AG08395 (cell line): ENCODE measurements at regions not wholly inside any gene's neighbourhood (a gene's known extent, or its start where the extent isn't known, plus 50 kb on each side); places are given as distances from the start of the nearest gene placed in this dataset.

Source experiments
- DNase-seq: peaks from one replicate; pipeline ENCODE4 v3.0.0; 2012; ENCODE audit warnings: mixed read lengths, low spot score

DNA sequence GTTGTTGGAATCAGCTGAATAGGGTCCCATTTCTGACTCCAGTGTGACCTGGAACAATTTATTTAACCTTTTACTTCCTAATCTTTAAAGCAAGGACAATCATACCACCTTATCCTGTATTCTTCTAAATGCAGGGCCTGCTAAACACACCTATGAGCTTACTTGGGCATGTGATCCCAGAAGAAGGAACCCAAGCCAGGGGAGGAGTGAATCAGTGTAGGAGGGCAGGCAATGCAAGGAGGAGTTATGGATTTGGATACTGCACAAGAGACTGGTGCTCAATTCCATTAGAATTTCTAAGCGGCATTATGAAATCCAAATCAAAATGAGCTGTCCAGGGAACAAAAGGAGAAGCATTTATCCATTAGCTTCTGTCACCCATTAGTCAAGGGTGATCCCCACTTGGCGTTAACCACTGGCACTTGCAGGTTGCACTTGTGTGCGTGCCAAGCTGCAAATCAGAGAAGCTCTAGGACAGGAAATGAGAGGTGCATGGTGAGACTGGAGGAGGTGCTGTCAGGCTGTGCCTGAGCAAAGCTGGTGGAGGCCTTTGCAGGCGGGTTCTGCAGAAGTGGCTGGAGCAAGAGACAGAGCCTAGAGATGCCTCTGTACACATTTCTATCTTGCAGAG is 297.2 kb upstream of the PLXNA2 start:
- DNase-seq, result no peak

- DNase-seq, result no peak
Observed at GRCh38 chr1:208542309-208542708, 298.1 kb upstream of the PLXNA2 start.

DNA sequence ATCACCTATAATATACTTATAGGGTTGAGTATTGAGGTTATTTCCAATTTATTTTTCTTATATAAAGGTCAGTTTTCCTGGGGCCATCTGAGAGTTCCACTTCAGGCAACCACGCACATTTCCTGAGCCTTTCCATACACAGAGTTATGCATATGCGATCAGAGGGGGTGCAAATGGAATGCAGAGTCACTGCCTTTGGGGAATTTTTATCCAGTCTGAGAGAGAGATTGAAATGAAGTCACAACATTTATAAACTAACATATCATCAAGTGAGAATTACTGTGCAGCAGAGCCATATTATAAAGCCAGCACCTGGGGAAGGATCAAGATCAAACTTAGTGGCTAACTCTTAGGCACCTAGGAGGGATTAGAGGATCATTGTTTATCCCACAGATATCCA is 299.9 kb upstream of the PLXNA2 start:
- DNase-seq, result no peak

GRCh38 chr1:208544794-208545193 is 300.6 kb upstream of the PLXNA2 start:
- DNase-seq, result no peak

- DNase-seq, result no peak
Observed at GRCh38 chr1:208551024-208551423, 306.8 kb upstream of the PLXNA2 start.

GRCh38 chr1:208551633-208552320 is 307.6 kb upstream of the PLXNA2 start:
- DNase-seq, result no peak

DNA sequence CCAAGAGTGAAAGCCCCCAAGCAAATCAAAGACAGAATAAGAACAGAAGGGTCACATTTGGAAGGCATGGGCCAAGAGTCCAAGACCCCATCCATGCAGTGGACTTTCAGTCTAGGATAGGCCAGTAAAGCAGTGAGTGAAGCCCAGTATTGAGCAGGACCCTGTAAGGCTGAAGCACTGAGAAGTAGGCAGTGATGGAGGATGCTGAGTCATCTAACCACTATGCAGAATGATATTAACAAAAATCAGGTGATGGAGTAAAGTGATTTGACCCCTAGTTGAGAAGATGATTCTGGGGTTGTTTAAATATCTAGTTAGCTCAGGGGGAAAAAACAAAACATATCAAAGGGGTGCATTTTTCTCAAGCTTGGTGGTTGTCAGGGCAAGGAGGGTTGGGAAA is 308.7 kb upstream of the PLXNA2 start:
- DNase-seq, result no peak

GRCh38 chr1:208556461-208556860 is 312.3 kb upstream of the PLXNA2 start:
- DNase-seq, result no peak

DNA sequence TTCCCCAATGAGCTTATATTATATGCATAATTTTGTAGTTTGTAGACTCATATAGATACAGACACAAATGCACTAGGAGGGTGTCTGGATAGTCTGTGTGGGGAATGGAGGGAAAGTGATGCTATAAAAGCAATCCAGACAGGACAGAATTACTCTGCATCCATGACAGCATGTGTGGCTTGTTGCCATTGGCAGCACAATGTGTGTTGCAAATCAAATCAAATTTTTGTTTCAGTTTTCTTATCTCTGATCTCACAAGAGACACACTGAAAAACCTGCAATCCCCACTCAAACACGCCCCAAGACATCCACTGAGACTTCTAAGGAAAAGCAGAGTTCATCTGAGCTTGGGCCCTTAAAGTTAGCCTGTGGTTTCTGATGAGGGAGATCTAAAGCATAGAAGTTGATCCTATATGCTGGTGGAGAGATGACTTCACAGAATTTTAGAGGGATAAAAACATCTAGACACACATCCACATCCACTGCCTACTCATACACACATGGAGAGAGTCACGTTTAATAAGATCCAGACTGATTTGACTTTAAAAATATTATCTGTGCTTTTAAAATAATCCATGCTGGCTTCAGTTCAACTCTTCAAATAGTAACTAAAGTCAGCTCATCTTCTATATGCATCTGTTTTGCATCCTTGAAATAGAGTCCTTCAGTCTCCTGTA is 313.0 kb upstream of the PLXNA2 start:
- no peak for DNase-seq

DNA sequence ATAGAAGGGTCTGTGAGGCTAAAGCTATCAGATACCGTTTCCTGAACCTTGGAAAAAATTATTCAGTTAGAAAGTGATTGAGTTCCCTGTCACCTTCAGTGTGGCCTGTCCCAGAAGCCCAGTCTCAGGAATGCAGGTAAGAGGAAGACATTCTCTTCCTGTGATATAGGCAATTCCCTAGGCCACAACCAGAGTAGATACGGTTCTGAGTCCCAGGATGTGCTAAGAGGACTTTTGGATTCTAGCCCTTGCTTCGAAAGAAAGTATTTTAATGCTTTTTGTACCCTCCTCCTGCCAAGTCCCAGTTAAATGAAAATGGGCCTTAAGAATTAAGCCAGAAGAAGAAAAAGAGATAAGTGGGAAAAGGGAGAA is 313.5 kb upstream of the PLXNA2 start:
- no peak for DNase-seq

DNA sequence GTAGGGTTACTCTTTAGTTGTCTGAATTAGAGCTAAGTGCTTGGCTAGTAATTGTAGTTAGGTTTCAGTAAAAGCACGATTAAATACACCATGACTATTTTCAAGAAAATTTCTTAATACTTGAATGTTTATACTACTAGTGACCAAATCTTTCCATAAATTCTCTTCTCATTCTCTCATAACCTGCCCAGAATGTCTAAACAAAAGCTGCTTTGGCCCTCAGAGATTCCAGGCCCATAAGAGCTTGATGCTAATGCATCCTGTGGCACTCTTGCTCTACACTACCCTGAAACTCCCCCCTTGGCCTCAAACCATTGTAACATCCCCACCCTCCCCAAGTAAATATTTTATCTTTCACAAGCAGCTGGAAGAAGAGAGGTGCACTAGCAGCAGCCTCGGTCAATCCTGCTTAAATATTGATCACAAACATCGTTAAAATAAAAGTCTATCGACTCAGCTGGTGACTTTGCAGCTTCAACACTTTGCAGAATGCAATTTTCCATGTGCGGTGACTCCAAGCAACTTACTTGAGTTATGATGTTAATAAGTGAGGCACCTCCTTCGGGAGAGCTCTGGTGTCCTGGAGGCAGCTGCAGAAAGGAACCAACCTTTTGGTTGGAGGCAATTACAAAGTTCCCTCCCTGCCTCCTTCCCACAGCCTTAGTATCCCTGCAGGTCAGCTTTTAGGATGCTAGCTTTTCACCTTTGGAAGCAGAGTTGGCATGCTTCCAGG is 315.6 kb upstream of the PLXNA2 start:
- no peak for DNase-seq

GRCh38 chr1:208562151-208562960 is 318.2 kb upstream of the PLXNA2 start:
- no peak for DNase-seq

GRCh38 chr1:208564466-208564865 is 320.3 kb upstream of the PLXNA2 start:
- DNase-seq, result no peak

GRCh38 chr1:208565756-208566440 is 321.7 kb upstream of the PLXNA2 start:
- DNase-seq, result no peak

GRCh38 chr1:208569181-208569580 is 325.0 kb upstream of the PLXNA2 start:
- no peak for DNase-seq

- no peak for DNase-seq
Observed at GRCh38 chr1:208570362-208570761, 326.2 kb upstream of the PLXNA2 start.

DNA sequence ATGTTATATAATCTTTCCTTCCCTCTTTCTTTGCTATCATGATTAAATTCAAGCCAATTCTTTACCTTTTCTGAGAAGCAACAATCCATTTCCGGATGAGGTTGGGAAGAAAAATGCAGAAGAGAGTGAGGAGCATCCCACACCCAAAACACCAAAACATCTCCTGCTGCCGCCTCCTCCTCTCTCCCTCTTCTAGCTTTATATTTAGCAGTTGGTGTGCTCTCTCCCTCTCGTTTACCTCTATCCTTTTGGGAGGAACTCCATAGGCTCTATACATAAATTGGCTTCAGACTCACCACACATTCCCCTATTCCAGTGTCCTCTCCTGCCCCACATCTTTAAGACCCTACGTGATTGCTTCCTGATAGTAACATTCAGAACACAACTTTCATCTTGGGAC is 332.2 kb upstream of the PLXNA2 start:
- DNase-seq, result no peak

GRCh38 chr1:208577381-208577905 is 333.3 kb upstream of the PLXNA2 start:
- no peak for DNase-seq

DNA sequence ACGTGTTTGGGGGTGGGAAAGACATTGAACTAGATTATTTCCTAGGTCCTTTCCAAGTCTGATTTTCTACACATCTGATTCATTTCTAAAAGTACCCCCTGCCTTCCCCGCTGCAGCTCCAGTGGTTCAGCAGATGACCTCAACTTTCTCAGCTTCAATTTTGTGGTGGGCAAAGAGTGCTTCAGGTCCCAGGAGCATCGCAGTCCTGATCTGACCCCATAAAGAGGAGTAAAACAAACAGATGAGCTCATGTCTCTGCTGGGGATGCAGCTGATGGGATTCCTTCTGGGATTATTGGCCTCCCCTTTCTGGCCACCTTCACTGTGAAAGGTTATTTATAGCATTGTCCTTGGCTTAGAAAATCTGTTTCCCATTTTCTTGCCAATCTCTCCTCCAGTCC is 337.0 kb upstream of the PLXNA2 start:
- DNase-seq, result no peak

- DNase-seq, result no peak
Observed at GRCh38 chr1:208581667-208582066, 337.5 kb upstream of the PLXNA2 start.

DNA sequence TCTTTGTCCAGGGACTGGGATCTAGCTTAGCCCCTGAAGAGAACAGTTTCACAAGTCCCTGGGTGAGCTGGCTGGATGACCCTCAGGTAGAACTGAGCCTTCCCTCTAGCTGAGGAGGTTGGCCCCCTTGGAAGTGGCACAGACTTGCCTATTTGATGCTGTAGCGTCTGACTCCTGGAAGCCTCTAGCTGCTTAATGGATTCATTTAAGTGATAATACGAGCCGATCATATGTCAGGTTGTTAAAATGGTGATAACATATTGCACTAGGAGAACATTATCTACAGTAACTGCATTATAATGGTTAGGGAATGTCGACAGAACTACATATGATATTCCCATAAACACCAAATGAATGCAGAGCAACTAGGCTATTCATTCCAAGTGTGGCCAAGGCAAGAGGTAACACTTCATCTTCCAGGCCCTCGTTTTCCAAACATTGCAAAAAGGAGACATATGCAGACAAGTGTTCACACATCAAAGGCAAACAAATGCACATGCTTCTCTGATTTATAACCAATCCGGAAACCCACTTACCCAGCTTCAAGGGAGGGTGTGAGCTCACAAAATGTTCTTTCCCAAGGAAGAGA is 340.1 kb upstream of the PLXNA2 start:
- DNase-seq, result no peak
